NT2/D1 (cell line): ENCODE measurements at regions not wholly inside any gene's neighbourhood (a gene's known extent, or its start where the extent isn't known, plus 50 kb on each side); places are given as distances from the start of the nearest gene placed in this dataset.
"Not testable (repeated sequence)": the region's sequence is repeated elsewhere in the genome, so short reads cannot be mapped to it uniquely, and the experiment has no call there.

Experiments
- DNase-seq: peaks from one replicate; pipeline ENCODE4 v3.0.0-alpha.2; 2011; ENCODE audit warnings: low read depth, low spot score
- H3K27me3 ChIP-seq: 2 replicates; pipeline ENCODE4 v1.6.0; 2011; ENCODE audit warnings: mild to moderate bottlenecking; ENCODE audit not compliant: insufficient read length, insufficient read depth
- H3K36me3 ChIP-seq: 2 replicates; pipeline ENCODE4 v1.6.1; 2011; ENCODE audit warnings: mild to moderate bottlenecking, low read length, mixed read lengths; ENCODE audit not compliant: insufficient read depth, insufficient read length
- H3K4me1 ChIP-seq: 2 replicates; pipeline ENCODE4 v1.5.1; 2011; ENCODE audit not compliant: insufficient read depth, insufficient read length
- H3K4me3 ChIP-seq: 2 replicates; pipeline ENCODE4 v1.5.1; 2011; ENCODE audit warnings: low read depth; ENCODE audit not compliant: insufficient read length
- H3K9ac ChIP-seq: 2 replicates; pipeline ENCODE4 v1.6.0; 2011; ENCODE audit warnings: low read depth; ENCODE audit not compliant: insufficient read length
- H3K9me3 ChIP-seq: 2 replicates; pipeline ENCODE4 v1.5.1; 2011; ENCODE audit warnings: mild to moderate bottlenecking, low read length; ENCODE audit not compliant: insufficient read depth
- SUZ12 ChIP-seq: IDR thresholded peaks from 2 replicates; pipeline ENCODE4 v1.6.1; 2011; ENCODE audit not compliant: insufficient read length, insufficient read depth; ENCODE audit errors: extremely low read depth
- YY1 ChIP-seq: IDR thresholded peaks from 2 replicates; pipeline ENCODE4 v1.6.1; 2011; ENCODE audit not compliant: insufficient read length, insufficient read depth
- ZNF274 ChIP-seq: IDR thresholded peaks from 2 replicates; pipeline ENCODE4 v1.6.1; 2011; ENCODE audit warnings: mild to moderate bottlenecking, low read depth, low read length

DNA sequence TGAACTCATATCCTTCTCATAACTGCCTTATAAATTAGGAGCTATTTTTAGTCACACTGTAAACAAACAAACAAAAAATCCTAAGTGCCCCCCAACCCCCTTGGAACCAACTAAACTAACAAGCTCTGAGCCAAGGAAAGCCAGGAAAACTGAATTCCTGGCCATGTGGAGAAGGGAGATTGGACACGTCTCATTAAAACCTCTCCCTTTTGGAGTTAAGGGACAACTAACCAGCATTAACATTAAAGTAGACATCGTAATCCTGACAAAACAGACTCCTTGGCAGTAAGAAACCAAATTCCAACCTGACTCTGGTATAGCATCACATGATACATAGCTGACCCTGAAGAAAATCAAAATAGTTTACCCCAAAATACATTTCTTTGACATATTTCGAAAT is 937.1 kb upstream of the GRIA3 start:
- H3K36me3 ChIP-seq = no peaks in the 10 kb centered on the region
- no peaks in the 10 kb centered on the region for H3K4me1 ChIP-seq
- no peak overlapping the region for H3K9ac ChIP-seq
- H3K27me3 ChIP-seq = no peaks in the 10 kb centered on the region
- TF ChIP-seq ZNF274 (no peak), SUZ12 (no peak)
- no peak overlapping the region for H3K4me3 ChIP-seq
- DNase-seq = no peak
- H3K9me3 ChIP-seq = no peaks in the 10 kb centered on the region

- no peak overlapping the region for H3K9ac ChIP-seq
- no peaks in the 10 kb centered on the region for H3K27me3 ChIP-seq
- H3K9me3 ChIP-seq = no peaks in the 10 kb centered on the region
- DNase-seq = no peak
- H3K36me3 ChIP-seq = no peaks in the 10 kb centered on the region
- H3K4me1 ChIP-seq = no peaks in the 10 kb centered on the region
- TF ChIP-seq ZNF274 = no peak
- no peak overlapping the region for H3K4me3 ChIP-seq
Measured at GRCh38 chrX:122248681-122249080, 935.4 kb upstream of the GRIA3 start.

DNA sequence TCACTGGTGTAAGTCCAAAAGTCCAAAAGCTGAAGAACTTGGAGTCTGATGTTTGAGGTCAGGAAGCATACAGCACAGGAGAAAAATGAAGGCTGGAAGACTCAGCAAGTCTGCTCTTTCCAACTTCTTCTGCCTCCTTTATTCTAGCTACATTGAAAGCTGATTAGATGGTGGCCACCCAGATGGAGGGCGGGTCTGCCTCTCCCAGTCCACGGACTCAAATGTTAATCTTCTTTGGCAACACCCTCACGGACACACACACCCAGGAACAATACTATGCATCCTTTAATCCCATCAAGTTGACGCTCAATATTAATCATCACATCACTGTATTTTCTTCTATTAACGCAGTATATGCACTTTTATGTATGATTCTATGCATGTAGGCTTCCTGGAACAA is 931.6 kb upstream of the GRIA3 start:
- H3K4me3 ChIP-seq = no peak overlapping the region
- no peaks in the 10 kb centered on the region for H3K9me3 ChIP-seq
- no peak overlapping the region for H3K9ac ChIP-seq
- H3K27me3 ChIP-seq = no peaks in the 10 kb centered on the region
- no peaks in the 10 kb centered on the region for H3K36me3 ChIP-seq
- TF ChIP-seq YY1 = no peak
- no peaks in the 10 kb centered on the region for H3K4me1 ChIP-seq
- DNase-seq = no peak

- TF ChIP-seq YY1 (no peak), ZNF274 (no peak), SUZ12 (no peak)
- Histone ChIP-seq H3K27me3 (no peaks in the 10 kb centered on the region), H3K36me3 (no peaks in the 10 kb centered on the region), H3K4me1 (no peaks in the 10 kb centered on the region), H3K9ac (no peak overlapping the region), H3K9me3 (no peaks in the 10 kb centered on the region), H3K4me3 (no peak overlapping the region)
- DNase-seq = no peak
Measured at GRCh38 chrX:122268353-122268752, 915.7 kb upstream of the GRIA3 start.

GRCh38 chrX:122269243-122269781 is 914.8 kb upstream of the GRIA3 start:
- no peak overlapping the region for H3K4me3 ChIP-seq

GRCh38 chrX:122270809-122271494 is 913.1 kb upstream of the GRIA3 start:
- H3K4me3 ChIP-seq = no peak overlapping the region
- no peaks in the 10 kb centered on the region for H3K27me3 ChIP-seq
- H3K9ac ChIP-seq = no peak overlapping the region
- TF ChIP-seq YY1 (no peak), SUZ12 (no peak), ZNF274 (no peak)
- no peaks in the 10 kb centered on the region for H3K36me3 ChIP-seq
- DNase-seq = no peak
- H3K4me1 ChIP-seq = no peaks in the 10 kb centered on the region
- H3K9me3 ChIP-seq = no peaks in the 10 kb centered on the region

More at GRCh38 chrX:122269243-122269781, 914.8 kb upstream of the GRIA3 start:
- TF ChIP-seq SUZ12 = no peak
- no peak for TF ChIP-seq ZNF274
- no peak for TF ChIP-seq YY1
- no peaks in the 10 kb centered on the region for H3K4me1 ChIP-seq
- H3K36me3 ChIP-seq = no peaks in the 10 kb centered on the region
- no peak overlapping the region for H3K9ac ChIP-seq
- DNase-seq = no peak
- H3K27me3 ChIP-seq = no peaks in the 10 kb centered on the region
- no peaks in the 10 kb centered on the region for H3K9me3 ChIP-seq

DNA sequence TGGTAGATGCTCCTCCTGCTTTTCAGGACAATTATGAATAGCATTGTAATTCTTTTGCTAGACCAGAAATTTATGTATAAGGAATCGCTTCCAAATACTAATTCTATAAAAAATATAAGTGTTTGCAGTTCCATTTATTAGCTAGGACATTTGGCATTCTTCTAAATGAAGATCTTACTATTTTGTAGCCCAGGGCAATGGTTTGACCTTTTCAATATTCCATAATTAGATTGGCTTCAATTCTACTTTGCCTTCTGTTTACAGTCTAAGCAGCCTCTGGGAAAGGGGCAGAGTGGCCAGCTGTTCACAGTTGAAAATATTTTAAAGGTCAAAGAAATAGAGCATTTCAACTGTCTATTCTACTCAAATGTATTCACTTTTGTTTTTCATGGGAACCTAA is 912.1 kb upstream of the GRIA3 start:
- no peak for DNase-seq
- H3K9me3 ChIP-seq = no peaks in the 10 kb centered on the region
- H3K4me3 ChIP-seq = no peak overlapping the region
- no peaks in the 10 kb centered on the region for H3K36me3 ChIP-seq
- no peaks in the 10 kb centered on the region for H3K4me1 ChIP-seq
- no peak overlapping the region for H3K9ac ChIP-seq
- no peaks in the 10 kb centered on the region for H3K27me3 ChIP-seq
- TF ChIP-seq ZNF274 (no peak), SUZ12 (no peak), YY1 (no peak)

DNA sequence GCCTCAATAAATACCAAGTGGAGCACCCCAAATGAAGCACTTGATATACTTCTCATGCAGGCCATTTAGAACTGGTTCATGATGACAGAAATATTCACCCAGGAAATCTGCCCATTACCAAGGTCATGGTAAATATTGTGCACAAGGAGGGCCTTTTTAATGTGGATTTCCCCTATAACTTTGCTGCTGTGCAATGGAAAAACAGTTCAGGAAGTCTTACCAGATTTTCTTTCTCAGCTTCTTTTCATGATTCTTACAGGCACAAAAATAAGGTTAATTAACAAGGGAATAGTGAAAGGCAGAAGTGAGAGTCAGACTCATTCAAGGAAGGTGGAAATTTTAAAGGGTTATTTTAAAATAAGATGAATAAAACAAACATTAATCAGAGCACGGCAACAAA is 904.3 kb upstream of the GRIA3 start:
- Histone ChIP-seq H3K4me3 (no peak overlapping the region), H3K27me3 (no peaks in the 10 kb centered on the region), H3K9me3 (no peaks in the 10 kb centered on the region), H3K9ac (no peak overlapping the region), H3K4me1 (no peaks in the 10 kb centered on the region), H3K36me3 (no peaks in the 10 kb centered on the region)
- DNase-seq = no peak
- TF ChIP-seq YY1 (no peak), ZNF274 (no peak), SUZ12 (no peak)

DNA sequence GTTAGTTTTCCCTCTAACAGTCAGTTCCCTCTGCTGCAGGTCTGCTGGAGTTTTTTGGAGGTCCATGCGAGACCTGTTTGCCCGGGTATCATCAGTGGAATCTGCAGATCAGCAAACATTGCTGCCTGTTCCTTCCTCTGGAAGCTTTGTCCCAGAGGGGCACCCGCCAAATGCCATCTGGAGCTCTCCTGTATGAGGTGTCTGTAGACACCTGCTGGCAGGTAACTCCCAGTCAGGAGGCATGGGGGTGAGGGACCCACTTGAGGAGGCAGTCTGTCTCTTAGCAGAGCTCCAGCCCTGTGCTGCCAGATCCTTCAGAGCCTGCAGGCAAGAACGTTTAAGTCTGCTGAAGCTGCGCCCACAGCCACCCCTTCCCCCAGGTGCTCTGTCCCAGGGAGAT is 884.3 kb upstream of the GRIA3 start:
- not testable (repeated sequence) for DNase-seq, H3K27me3 ChIP-seq, H3K9me3 ChIP-seq, H3K4me1 ChIP-seq, H3K9ac ChIP-seq, H3K36me3 ChIP-seq, H3K4me3 ChIP-seq
